ENCODE measurements at regions not wholly inside any gene's neighbourhood (a gene's known extent, or its start where the extent isn't known, plus 50 kb on each side); places are given as distances from the start of the nearest gene placed in this dataset.

- Mint-ChIP-seq H3K9me3 (ENCODE audit: unreplicated experiment) (no peaks in the 10 kb centered on the region), H3K27me3 (ENCODE audit: unreplicated experiment) (peaks cover 40% of the 10 kb centered on the region), H3K4me1 (ENCODE audit: unreplicated experiment) (no peaks in the 10 kb centered on the region), H3K36me3 (ENCODE audit: unreplicated experiment) (no peaks in the 10 kb centered on the region), H3K27ac (ENCODE audit: unreplicated experiment) (no peak overlapping the region), H3K4me3 (ENCODE audit: unreplicated experiment) (no peak overlapping the region)
- TF ChIP-seq CTCF (IDR thresholded peaks at IDR 0.05): no peak
- DNase-seq (ENCODE audit: extremely low spot score, unreplicated experiment): no peak
These were observed 394.9 kb upstream of the TNRC6C start for GRCh38 chr17:77563439-77564102.

GRCh38 chr17:77564278-77564920 lies 394.1 kb upstream of the TNRC6C start:
- DNase-seq (ENCODE audit: extremely low spot score, unreplicated experiment): no peak
- Mint-ChIP-seq H3K36me3 (ENCODE audit: unreplicated experiment) (no peaks in the 10 kb centered on the region), H3K27ac (ENCODE audit: unreplicated experiment) (no peak overlapping the region), H3K4me3 (ENCODE audit: unreplicated experiment) (no peak overlapping the region), H3K9me3 (ENCODE audit: unreplicated experiment) (no peaks in the 10 kb centered on the region), H3K4me1 (ENCODE audit: unreplicated experiment) (no peaks in the 10 kb centered on the region), H3K27me3 (ENCODE audit: unreplicated experiment) (peaks cover 36% of the 10 kb centered on the region)
- TF ChIP-seq CTCF (IDR thresholded peaks at IDR 0.05): no peak

GRCh38 chr17:77565166-77565565 lies 393.3 kb upstream of the TNRC6C start:
- H3K36me3 Mint-ChIP-seq (ENCODE audit: unreplicated experiment): no peaks in the 10 kb centered on the region
- H3K4me3 Mint-ChIP-seq (ENCODE audit: unreplicated experiment): no peak overlapping the region
- DNase-seq (ENCODE audit: extremely low spot score, unreplicated experiment): no peak
- H3K4me1 Mint-ChIP-seq (ENCODE audit: unreplicated experiment): no peaks in the 10 kb centered on the region
- H3K9me3 Mint-ChIP-seq (ENCODE audit: unreplicated experiment): no peaks in the 10 kb centered on the region
- TF ChIP-seq CTCF (IDR thresholded peaks at IDR 0.05): no peak
- H3K27ac Mint-ChIP-seq (ENCODE audit: unreplicated experiment): no peak overlapping the region
- H3K27me3 Mint-ChIP-seq (ENCODE audit: unreplicated experiment): peaks cover 29% of the 10 kb centered on the region

GRCh38 chr17:77566151-77566550 lies 392.4 kb upstream of the TNRC6C start:
- Mint-ChIP-seq H3K9me3 (ENCODE audit: unreplicated experiment) (no peaks in the 10 kb centered on the region), H3K27ac (ENCODE audit: unreplicated experiment) (no peak overlapping the region), H3K4me3 (ENCODE audit: unreplicated experiment) (no peak overlapping the region), H3K4me1 (ENCODE audit: unreplicated experiment) (no peaks in the 10 kb centered on the region), H3K36me3 (ENCODE audit: unreplicated experiment) (no peaks in the 10 kb centered on the region), H3K27me3 (ENCODE audit: unreplicated experiment) (peaks cover 33% of the 10 kb centered on the region)
- DNase-seq (ENCODE audit: extremely low spot score, unreplicated experiment): no peak
- no peak for TF ChIP-seq CTCF (IDR thresholded peaks at IDR 0.05)

GRCh38 chr17:77566566-77567138 lies 391.9 kb upstream of the TNRC6C start:
- DNase-seq (ENCODE audit: extremely low spot score, unreplicated experiment): no peak
- H3K4me1 Mint-ChIP-seq (ENCODE audit: unreplicated experiment): peaks cover 2% of the 10 kb centered on the region
- peaks cover 36% of the 10 kb centered on the region for H3K27me3 Mint-ChIP-seq (ENCODE audit: unreplicated experiment)
- no peaks in the 10 kb centered on the region for H3K36me3 Mint-ChIP-seq (ENCODE audit: unreplicated experiment)
- H3K9me3 Mint-ChIP-seq (ENCODE audit: unreplicated experiment): no peaks in the 10 kb centered on the region
- TF ChIP-seq CTCF (IDR thresholded peaks at IDR 0.05): no peak
- H3K27ac Mint-ChIP-seq (ENCODE audit: unreplicated experiment): no peak overlapping the region
- no peak overlapping the region for H3K4me3 Mint-ChIP-seq (ENCODE audit: unreplicated experiment)

Measured in osteocyte (in vitro differentiated cells).